GM13976 (cell line): ENCODE measurements at regions not wholly inside any gene's neighbourhood (a gene's known extent, or its start where the extent isn't known, plus 50 kb on each side); places are given as distances from the start of the nearest gene placed in this dataset.

ENCODE experiments used
- DNase-seq: peaks from one replicate; pipeline ENCODE4 v3.0.0; 2012; ENCODE audit warnings: low spot score
- CTCF ChIP-seq: IDR thresholded peaks from 2 replicates; pipeline ENCODE4 v1.5.1; 2012; ENCODE audit warnings: borderline replicate concordance, mild to moderate bottlenecking; ENCODE audit not compliant: insufficient read depth; ENCODE audit errors: extremely low read depth, missing control alignments, control extremely low read depth
- in situ Hi-C: fragments of 300-500 bp; cut with MboI; formaldehyde crosslinking; loops from one replicate; pipeline ENCODE4 v1.12.0; 2022; ENCODE audit warnings: low sequenced_read_pairs, mixed read lengths, inconsistent platforms; ENCODE audit not compliant: unreplicated experiment

- no peak for TF ChIP-seq CTCF
- no peak for DNase-seq
- in situ Hi-C loops: no loop called here
These were observed 454.9 kb upstream of the FAT1 start for GRCh38 chr4:187178587-187178986.

- in situ Hi-C loops: no loop called here
- no peak for TF ChIP-seq CTCF
- no peak for DNase-seq
These were observed 455.7 kb upstream of the FAT1 start for GRCh38 chr4:187179086-187180058.

DNA sequence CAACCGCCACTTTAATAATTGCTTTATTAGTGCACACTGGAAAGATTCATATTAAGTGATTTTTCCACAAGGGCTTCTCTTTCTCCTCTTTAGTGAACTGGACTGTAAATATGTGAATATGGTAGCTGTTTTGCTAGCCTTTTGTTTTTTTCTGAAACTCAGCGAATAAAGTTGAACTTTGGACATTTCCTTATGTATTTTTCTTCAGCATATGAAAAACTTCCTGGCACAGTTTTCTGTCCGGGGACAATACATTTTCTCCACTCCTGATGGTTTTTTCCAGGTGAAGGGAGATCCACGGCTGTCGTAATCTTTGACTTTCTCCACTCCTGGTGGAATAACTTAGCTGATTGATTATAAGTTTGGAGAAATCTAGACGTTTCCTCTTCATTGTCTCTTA lies 457.4 kb upstream of the FAT1 start:
- in situ Hi-C loops: no loop called here
- DNase-seq: no peak
- no peak for TF ChIP-seq CTCF

GRCh38 chr4:187183346-187183745 lies 459.7 kb upstream of the FAT1 start:
- TF ChIP-seq CTCF: no peak
- DNase-seq: no peak
- in situ Hi-C loops: no loop called here

- in situ Hi-C loops: no loop called here
- TF ChIP-seq CTCF: no peak
These were observed 460.2 kb upstream of the FAT1 start for GRCh38 chr4:187183826-187184225.

DNA sequence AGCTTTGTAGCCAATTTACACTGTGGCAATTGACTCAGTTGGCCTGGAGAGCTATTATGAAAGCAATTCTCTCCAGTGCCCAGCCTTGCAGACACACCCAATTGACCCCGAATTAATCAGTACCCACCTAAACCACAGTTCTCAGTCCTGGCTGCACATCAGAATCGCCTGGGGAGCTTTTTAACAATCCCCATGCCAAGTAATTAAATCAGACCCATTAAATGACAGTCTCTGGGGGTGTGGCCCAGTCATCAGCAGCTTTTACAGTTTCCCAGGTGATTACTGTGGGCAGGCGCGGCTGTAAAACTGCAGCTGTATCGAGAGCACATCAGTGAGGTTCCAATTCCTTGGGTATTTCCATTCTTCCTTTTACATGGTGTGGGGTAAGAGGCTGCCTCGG lies 460.9 kb upstream of the FAT1 start:
- no peak for TF ChIP-seq CTCF
- no peak for DNase-seq
- in situ Hi-C loops: no loop called here

More at GRCh38 chr4:187183826-187184225, 460.2 kb upstream of the FAT1 start:
- DNase-seq: no peak
